Stimulated activated CD4-positive, alpha-beta T cell treated with anti-CD3 and anti-CD28 coated beads, TNF-alpha, amount 100 ng/mL, for 24 hours (primary cell): ENCODE measurements at regions not wholly inside any gene's neighbourhood (a gene's known extent, or its start where the extent isn't known, plus 50 kb on each side); places are given as distances from the start of the nearest gene placed in this dataset.

ENCODE experiments used
- DNase-seq, 3 experiments: peaks; one replicate each; pipeline ENCODE4 v3.0.0-alpha.2; 2020; ENCODE audit warnings: low read depth in 3 of 3

DNA sequence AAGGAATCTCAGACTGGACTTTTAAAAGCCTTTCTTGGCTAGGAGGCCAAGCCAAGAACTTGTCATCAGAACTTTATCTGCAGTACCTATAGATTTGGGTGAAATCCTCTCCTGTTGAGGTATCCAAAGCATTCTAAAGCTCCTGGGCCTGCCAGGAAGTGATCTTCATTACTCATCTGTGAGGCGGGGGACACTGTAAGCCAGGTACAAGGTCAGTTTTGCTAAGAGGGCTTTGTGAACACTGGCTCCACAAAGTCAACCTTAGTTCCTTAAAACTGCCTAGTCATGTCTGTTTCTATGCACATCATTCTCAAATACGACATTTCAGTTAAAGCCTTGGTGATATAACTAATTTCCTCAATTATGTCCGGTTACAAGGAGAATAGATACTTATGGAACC lies 236.7 kb downstream of the PIK3R1 start:
- no peak for DNase-seq

DNA sequence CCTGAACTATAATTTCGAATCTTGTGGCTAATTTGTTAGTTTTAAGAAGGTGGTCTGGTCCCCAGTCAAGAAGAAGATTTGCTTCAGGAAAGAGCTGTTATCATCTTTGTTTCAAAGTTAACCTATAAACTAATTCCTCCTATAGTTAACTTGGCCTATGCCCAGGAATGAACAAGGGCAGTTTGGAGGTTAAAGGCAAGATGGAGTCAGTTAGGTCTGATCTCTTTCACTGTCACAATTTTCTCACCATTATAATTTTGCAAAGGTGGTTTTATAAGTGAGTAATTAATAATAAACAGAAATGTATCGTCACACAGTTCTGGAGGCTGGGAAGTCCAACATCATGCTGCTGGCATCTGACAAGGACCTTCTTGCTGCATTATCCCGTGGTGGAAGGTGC lies 238.6 kb downstream of the PIK3R1 start:
- no peak for DNase-seq

DNA sequence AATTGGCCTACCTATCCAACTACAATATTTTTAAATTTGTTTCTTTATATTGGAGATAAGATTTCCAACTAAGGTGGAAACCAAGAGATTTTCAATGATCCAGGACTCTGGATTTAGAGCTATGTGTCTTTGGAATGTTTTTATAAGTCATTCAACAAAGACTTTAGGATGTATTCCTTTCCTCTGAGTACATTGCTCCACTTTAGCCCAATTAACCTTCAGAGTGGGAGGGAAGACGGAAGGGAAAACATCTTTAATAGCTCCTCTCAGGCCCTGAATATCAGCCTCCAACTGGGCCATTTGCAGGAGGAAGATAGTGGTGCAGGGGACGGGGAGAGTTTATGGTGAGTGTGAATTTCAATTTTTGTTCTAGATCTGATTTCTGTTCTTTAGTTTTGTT lies 239.2 kb downstream of the PIK3R1 start:
- no peak for DNase-seq

DNA sequence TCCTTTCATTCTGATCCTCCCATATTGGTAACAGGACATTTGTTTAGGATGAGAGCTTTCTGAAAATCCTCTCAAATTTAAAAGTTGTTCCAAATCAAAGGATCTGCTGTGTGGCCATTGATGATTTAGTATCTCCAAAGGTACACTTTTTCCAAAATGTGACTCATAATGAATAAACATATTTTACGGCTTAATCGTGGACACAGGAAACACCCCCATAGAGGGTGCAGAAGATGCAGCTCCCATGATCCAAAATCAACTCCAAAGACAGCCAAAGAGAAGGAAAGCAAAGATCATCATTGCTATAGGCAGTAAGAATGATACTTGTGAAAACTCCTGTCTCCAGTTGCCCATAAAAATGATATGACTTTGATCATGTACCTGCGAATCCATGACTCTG lies 239.7 kb downstream of the PIK3R1 start:
- DNase-seq: no peak

DNA sequence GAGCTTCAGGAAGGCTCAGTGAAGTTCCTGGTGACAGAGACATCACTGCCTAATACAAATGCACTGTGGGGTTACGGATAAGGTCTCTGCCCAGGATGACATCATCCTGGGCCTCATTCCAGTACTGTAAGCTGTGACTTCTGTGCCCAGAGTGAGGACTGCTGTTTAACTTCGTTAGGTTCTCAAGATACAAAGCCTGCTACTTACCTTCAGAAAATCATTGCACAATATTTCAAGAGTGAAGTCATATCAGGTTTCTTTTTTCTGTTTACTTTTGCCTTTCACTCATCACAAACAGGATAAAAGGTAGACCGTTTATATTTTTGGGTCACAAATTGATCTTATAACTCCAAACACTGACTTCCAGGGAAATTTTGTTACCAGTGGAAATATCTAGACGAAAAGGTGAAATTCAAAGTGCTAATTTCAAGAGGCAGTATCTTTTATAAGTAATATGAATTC lies 241.2 kb downstream of the PIK3R1 start:
- DNase-seq: no peak

DNA sequence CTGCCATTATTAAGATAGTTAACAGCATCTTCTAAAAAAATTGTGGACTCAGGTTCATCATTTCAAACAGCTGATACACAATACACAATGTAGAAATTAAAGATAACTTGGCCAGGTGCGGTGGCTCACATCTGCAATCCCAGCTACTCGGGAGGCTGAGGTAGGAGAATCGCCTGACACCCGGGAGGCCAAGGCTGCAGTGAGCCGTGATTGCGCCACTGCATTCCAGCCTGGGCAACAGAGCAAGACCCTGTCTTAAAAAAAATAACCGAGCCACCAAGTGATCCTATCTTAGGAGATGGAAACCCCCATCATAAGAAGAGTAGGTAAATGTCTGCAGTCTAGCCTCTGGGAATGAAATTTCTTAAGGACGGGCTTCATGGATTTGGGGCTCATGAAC lies 241.7 kb downstream of the PIK3R1 start:
- no peak for DNase-seq

DNA sequence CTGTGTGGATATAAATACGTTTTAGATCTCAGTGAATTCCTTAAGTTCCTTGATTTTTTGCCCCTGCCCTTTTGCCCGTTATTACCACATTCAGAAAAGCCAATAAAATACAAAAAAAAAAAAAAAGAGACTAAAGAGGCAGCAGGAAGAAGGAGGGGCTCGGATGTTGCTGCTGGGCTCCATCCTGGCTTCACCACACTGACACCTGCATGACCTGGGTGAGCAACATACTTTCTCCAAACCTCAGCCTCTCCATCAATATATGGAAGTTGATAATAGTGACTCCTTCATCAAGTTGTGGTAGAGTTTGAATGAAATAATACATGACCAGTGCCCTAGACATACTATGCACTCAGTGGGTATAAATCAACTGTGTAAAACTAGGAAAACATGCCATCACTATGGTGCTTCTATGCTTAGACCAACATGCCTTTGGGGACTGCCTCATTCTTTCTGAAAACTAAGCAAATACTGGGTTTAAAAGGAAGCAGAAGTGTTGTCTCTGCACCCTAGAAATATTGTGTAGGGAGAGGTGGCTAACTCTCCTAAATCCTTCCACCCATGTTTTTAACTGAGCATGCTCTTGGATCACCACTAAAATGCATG lies 243.0 kb downstream of the PIK3R1 start:
- DNase-seq: no peak

DNA sequence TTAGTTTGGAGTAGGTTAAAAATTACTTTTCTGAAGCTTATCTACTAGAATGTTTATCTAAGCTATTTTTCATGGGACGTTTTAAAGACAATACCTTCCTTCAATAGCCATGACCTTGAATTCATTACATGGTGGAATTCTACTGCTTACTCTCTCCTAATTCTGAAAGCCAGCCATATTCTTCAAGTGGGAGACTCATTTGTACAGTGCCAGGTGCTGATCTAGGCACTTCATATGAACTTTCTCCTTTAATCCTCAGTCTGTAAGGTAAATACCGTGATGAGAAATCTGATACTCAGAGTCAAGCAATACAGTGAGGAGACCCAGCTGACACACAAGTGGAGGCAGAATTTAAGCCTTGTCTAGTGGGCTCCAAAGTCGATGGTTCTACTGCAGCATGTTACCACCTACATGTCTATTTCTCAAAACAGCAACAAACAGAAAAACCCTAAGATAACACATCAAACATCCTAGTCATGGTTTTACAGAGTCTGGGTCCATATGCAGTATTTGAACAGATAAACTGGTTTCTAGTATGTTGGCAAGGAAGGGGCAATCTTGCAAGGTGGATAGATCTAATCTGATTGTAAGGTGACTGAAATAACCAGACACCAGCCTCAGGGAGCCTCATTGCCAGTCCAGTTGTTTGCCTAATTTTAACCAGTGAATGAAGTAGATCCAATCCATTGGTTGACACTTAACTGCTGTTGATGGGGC lies 243.7 kb downstream of the PIK3R1 start:
- DNase-seq: no peak

DNA sequence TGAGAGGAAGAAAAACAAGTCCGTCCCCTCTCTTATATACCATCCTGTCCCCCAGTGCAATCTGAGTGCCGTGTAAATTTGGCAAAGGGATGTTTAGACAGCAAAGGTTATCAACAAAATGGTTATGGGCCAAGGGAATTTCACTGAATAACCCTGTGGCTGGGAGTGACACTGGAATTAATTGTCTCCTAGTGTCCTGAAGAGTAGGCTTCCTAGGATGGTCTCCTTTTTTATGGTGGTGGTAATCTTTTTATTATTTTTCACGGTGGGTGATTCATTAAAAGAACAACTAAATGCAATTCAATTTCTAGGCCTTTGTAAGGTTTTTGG lies 244.2 kb downstream of the PIK3R1 start:
- no peak for DNase-seq

DNA sequence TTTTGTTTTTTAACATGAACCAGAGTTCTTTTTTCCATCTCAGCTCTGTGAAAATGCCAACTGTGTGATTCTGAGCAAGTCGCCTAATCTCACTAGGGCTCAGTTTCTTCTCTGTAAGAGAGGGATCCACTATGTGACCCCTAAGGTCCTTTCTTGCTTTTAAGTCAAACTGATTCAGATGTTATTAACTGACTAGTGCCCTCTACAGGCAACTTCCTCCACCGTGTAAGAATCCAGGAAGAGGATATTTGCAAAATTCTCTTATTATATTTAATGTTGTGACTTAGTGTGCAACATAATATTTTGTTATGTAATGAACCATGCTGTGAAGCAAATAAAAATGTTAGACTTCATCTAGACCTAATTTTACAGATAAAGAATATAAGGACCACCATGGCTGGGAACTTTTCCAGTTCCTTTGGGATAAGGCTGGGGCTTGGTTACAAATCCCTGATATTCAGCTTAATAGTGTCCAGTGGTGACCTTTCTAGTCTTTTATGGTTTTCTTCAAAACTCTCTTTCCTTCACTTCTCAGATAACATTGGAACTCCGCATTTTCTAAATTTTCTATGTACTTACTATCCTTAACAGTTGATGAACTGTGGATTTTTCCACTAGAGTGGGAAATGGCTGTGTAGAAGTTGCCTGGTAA lies 244.7 kb downstream of the PIK3R1 start:
- peak in 1 of 3 experiments; percentile 26 for DNase-seq

DNA sequence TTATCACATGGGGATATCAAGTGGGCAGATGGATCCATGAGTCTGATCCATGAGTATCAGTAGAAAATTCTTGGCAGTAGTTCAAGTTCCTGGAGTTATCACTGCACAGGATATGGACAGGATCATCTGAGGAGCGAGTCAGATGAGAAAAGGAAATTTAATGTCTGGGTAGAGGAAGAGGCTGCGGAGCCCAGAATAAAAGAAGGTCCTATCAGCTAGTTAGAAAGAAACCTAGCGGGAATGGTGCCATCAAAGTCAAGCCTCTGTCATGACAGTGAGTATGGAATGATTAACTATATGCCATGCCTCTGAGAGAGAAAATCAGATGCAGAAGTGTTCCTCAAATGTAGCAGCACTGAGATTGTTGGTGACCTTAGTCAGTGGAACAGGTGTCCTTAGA lies 248.1 kb downstream of the PIK3R1 start:
- DNase-seq: no peak

DNA sequence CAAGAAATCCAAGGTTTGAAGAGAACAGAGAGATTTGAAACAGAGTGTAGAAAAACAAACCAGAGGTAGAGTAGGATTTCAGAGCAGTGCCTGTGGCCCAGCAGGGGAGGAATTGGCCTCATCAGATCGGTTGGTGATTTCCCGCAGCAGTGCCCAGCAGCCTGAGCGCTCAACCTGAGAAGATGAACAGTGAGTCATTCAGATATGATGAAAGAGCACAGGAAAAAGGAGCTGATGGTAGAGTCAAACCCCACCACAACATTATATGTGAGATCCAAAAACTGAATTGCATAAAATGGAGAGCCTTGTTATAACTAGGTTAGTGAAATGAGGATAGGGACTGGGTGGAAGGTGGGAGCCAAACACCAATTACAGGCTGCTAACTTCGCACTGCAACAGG lies 248.9 kb downstream of the PIK3R1 start:
- peak in 2 of 3 experiments; percentile 34 to 54 for DNase-seq

DNA sequence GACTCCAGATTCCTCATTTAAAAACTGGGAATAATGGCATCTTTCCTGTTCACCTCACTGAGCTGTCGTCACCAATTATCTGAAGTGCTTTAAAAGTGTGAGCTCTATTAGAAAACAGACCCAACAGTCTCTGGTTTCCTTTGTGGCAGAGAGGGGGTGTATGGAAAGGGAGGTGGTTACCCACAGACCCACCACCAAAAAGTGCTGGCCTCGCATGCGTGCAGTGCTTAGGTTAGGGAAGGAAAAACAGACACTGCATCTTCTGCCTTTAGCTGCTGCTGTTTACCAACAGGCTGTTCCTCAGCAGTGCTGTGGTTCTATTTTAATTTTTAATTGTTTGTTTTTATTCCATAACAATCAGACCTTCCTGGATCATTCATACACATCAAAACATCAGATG lies 249.6 kb downstream of the PIK3R1 start:
- peak in 1 of 3 experiments; percentile 14 for DNase-seq

DNA sequence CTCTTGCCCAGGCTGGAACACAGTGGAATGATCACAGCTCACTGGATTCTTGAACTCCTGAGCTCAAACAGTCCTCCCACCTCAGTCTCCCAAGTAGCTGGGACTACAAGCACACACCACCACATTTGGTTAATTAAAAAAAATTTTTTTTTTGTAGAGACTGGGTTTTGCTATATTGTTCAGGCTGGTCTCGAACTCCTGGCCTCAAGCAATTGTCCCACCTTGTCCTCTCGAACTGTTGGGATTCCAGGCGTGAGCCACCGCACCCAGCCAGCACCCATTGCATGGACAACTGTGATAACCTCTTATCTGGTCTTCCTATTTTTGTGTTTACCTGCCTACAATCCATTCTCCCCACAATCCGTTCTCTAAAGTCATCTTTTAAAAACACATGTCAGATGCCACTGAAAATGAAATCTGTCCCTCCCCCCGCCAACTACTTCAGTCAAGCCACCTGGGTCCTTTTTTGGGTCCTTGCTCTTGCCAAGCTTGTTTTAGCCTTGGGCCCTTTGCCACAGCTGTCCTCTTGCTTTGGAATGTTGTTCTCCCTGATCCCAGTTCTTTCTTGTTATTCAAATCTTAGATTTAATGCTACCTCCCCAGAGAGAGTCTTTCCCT lies 250.5 kb downstream of the PIK3R1 start:
- no peak for DNase-seq

DNA sequence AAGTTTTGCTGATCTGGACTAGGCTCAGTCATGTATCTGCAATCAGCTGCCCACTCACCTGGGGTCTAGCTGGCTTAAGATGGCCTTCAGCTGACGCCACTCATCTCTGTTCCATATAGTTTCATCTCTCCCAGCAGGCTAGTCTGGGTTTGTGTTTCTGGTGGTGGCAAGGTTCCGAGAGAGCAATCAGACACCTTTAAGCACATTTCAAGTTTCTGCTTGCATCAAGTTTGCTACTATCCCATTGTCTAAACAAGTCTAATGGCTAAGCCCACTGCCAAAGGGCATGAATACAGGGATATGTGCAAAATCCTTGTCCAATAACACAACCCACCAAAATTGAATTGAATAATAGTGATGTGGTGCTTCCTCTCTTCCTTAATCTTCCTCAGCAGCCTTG lies 251.7 kb downstream of the PIK3R1 start:
- DNase-seq: no peak

DNA sequence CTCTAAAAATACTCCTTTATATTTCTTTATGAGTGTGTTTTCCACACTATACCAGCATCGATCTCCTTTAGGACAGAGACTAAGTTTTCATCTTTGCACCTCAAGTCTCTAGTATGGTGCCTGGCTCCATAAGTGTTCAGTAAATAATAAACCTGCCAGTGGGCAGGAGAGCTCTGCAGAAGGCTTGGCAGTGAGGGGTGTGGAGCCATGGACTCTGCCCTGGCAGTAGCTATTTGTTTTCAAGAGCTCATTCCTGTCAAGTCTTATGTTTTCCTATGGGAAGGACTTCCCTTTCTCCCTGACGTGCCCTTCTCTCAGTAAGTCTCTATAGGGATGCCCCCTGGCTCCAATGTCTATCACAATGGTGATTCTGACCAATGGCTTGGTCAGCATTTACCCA lies 252.2 kb downstream of the PIK3R1 start:
- no peak for DNase-seq

DNA sequence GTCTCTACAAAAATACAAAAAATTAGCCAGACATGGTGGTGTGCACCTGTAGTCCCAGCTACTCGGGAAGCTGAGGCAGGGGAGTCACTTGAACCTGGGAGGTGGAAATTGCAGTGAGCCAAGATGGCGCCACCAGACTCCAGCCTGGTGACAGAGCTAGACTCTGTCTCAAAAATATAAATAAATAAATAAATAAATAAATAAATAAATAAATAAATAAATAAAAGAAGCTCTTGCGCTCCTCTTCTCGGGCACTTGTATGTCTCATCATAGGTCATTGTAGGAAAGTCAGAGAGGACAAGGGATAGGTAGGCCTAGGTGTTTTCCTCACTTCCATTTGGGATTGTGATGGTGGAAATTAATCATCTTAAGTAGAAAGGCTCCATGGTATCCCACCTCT lies 252.8 kb downstream of the PIK3R1 start:
- no peak for DNase-seq

DNA sequence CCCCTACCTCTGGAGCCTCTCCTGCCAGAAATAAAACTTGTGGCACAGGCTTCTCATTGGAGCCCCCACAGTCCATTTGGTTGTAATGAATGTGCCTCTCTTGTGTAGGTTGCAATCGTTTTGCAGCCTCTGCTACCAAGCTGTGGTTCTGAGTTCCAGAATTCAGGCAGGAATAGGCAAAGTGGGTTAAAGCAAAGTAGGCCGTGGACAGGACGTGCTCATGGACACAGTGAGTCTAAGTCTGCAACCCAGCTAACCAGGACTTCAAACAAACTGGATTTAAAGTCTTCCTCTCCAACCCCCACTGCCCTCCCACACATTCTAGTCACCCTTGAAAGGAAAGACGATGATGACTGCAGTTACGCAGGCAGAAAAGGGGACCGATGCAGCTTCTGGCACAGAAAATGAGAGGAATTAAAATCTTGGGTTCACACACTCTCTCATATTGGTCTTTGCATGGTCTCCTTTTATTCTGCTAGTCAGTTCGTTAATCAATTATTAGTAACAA lies 260.0 kb downstream of the PIK3R1 start:
- no peak for DNase-seq

DNA sequence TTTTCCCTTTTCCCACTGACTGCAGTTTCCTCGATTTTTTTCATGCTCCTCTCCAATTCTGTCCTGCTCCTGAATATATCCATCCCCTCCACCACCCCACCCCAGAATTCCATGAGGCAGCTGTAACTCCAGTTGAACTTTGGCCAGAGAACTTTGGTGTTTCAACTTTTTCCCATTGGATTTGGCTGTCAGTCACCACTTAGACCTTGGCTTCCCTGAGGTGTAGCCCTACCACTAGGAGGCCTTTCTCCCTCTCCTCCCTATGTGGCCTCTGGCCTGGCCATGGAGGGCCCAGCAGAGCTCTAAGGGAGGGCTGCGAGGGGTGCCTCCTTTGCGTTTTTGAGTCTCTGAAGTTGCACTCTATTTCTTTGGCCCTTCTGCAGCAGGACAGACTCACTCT lies 261.3 kb downstream of the PIK3R1 start:
- DNase-seq: no peak

DNA sequence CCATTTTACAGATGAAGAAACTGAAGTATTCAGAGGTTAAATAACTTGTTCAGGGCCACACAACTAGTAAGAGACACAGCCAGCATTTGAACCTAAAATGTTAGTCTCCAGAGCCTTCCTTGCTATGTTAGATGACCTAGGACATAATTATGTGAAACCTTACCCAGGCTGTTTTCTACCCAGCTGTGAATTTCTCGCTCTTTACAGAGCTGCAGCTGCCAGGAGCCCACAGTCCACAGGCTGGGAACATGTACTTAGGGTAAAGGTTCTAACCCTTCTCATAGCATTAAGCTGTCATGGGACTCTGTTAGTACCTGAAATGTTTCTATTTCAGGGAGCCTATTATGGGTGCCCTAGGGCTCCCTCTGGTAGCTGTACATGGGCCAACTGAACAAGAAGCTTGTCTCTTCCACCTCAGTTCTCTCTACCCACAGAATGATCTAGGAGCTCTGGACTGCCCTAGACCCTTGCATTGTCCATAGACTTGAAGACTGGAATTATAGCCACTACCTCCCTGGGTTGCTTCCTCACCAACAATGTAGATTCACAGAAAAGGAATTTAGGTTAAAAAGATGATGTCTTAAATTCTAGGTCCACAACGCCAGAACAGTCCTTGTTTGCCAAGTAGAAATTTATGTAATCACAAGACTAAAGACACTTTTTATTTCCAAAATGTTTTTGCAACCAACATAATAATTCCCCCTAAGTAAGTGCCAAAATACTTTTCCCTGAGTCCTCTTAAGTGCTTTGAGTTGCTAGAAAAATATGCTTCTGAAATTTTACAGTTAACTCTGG lies 262.9 kb downstream of the PIK3R1 start:
- no peak for DNase-seq

DNA sequence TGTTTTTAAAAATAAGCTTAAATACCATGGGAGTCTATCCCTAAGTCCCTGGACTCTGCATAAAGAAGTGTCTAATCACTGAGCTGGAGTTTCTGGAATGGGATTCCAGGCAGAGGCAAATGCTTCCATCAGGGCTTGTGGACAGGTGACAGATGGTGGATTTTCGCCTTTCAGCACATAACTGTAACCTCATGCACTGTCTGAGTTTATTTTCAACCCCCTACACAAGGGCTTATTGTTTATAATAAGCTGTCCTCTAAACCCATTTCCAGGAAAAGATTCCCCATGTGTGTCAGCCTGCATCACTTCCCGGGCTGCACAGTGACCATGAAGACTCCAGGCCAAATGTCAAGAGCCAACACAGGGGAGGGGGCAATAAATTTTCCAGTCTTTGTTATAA lies 264.0 kb downstream of the PIK3R1 start:
- no peak for DNase-seq
